OCI-LY3 (cell line): ENCODE measurements at regions not wholly inside any gene's neighbourhood (a gene's known extent, or its start where the extent isn't known, plus 50 kb on each side); places are given as distances from the start of the nearest gene placed in this dataset.
"Not testable (repeated sequence)": the region's sequence is repeated elsewhere in the genome, so short reads cannot be mapped to it uniquely, and the experiment has no call there.

Experiments
- EZH2phosphoT487 ChIP-seq: fragments of 200-600 bp; shearing (Covaris generic); IDR thresholded peaks from 2 replicates; pipeline ENCODE4 v1.6.1; 2018; ENCODE audit warnings: antibody characterized with exemption, mixed run types, low read depth
- TF ChIP-seq, protein P1 (sequence below): fragments of 200-600, 300-600 bp; sonication (generic); IDR thresholded peaks from 2 replicates; pipeline ENCODE4 v1.5.1; 2014; ENCODE audit warnings: antibody characterized with exemption, low read length, low read depth

DNA sequence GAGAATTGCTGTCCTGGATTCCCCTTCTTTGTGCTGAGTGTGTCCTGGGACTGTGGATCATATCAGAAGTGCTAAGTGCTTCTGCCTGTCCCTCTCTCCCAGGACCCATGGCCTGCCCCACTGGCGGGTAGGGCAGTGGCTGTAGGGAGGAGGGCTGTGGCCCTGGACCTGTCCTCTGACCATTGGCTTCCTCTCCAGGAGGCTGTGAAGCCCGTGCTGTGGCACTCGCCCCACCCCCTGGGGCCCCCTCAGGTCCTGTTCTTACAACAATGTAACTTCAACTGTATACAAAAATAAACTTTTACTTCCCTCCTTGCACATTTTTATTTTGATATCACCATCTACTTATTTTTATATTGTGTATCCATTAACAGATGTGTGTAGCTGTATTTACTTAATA, 743.8 kb upstream of the CDH8 start:
- TF ChIP-seq, protein P1, sequence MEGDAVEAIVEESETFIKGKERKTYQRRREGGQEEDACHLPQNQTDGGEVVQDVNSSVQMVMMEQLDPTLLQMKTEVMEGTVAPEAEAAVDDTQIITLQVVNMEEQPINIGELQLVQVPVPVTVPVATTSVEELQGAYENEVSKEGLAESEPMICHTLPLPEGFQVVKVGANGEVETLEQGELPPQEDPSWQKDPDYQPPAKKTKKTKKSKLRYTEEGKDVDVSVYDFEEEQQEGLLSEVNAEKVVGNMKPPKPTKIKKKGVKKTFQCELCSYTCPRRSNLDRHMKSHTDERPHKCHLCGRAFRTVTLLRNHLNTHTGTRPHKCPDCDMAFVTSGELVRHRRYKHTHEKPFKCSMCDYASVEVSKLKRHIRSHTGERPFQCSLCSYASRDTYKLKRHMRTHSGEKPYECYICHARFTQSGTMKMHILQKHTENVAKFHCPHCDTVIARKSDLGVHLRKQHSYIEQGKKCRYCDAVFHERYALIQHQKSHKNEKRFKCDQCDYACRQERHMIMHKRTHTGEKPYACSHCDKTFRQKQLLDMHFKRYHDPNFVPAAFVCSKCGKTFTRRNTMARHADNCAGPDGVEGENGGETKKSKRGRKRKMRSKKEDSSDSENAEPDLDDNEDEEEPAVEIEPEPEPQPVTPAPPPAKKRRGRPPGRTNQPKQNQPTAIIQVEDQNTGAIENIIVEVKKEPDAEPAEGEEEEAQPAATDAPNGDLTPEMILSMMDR: not testable (repeated sequence)
- TF ChIP-seq EZH2phosphoT487: not testable (repeated sequence)
